HG02885 (cell line): ENCODE measurements at regions not wholly inside any gene's neighbourhood (a gene's known extent, or its start where the extent isn't known, plus 50 kb on each side); places are given as distances from the start of the nearest gene placed in this dataset.
"Not testable (repeated sequence)": the region's sequence is repeated elsewhere in the genome, so short reads cannot be mapped to it uniquely, and the experiment has no call there.

ENCODE experiments used
- ATAC-seq: cut with Tn5 transposase; IDR thresholded peaks from one replicate; pipeline ENCODE4 v1.9.1; 2021; ENCODE audit warnings: mild to moderate bottlenecking; ENCODE audit not compliant: unreplicated experiment, poor library complexity

- ATAC-seq: no peak
These were observed 76.3 kb upstream of the LIPC start for GRCh38 chr15:58355382-58355971.

- no peak for ATAC-seq
These were observed 75.8 kb upstream of the LIPC start for GRCh38 chr15:58355973-58356372.

- no peak for ATAC-seq
These were observed 74.0 kb upstream of the LIPC start for GRCh38 chr15:58357529-58358476.

GRCh38 chr15:58360421-58361090 lies 71.2 kb upstream of the LIPC start:
- ATAC-seq: no peak

- ATAC-seq: no peak
These were observed 70.5 kb upstream of the LIPC start for GRCh38 chr15:58361273-58361759.

- no peak for ATAC-seq
These were observed 69.4 kb upstream of the LIPC start for GRCh38 chr15:58362262-58362922.

GRCh38 chr15:58363118-58363517 lies 68.7 kb upstream of the LIPC start:
- ATAC-seq: not testable (repeated sequence)

GRCh38 chr15:58363673-58364072 lies 68.1 kb upstream of the LIPC start:
- not testable (repeated sequence) for ATAC-seq

GRCh38 chr15:58365098-58365497 lies 66.7 kb upstream of the LIPC start:
- ATAC-seq: not testable (repeated sequence)

- no peak for ATAC-seq
These were observed 62.5 kb upstream of the LIPC start for GRCh38 chr15:58369261-58369701.

- ATAC-seq: no peak
These were observed 61.8 kb upstream of the LIPC start for GRCh38 chr15:58369956-58370355.

- no peak for ATAC-seq
These were observed 57.6 kb upstream of the LIPC start for GRCh38 chr15:58374147-58374546.

GRCh38 chr15:58377193-58377592 lies 54.6 kb upstream of the LIPC start:
- ATAC-seq: no peak

GRCh38 chr15:58378241-58379085 lies 53.3 kb upstream of the LIPC start:
- ATAC-seq: no peak

- ATAC-seq: not testable (repeated sequence)
These were observed 52.3 kb upstream of the LIPC start for GRCh38 chr15:58379454-58379853.

GRCh38 chr15:58380280-58380945 lies 51.4 kb upstream of the LIPC start:
- ATAC-seq: no peak

- no peak for ATAC-seq
These were observed 50.1 kb upstream of the LIPC start for GRCh38 chr15:58381697-58382096.
